Femur (tissue), 1 donor: ENCODE measurements at regions not wholly inside any gene's neighbourhood (a gene's known extent, or its start where the extent isn't known, plus 50 kb on each side); places are given as distances from the start of the nearest gene placed in this dataset.
"Not testable (repeated sequence)": the region's sequence is repeated elsewhere in the genome, so short reads cannot be mapped to it uniquely, and the experiment has no call there.

ENCODE experiments used
- DNase-seq: peaks from one replicate; pipeline ENCODE4 v3.0.0-alpha.2; 2017

- no peak for DNase-seq
These were observed 239.1 kb upstream of the ARID2 start for GRCh38 chr12:45490232-45490881.

- DNase-seq, result no peak
These were observed 235.2 kb upstream of the ARID2 start for GRCh38 chr12:45494279-45494678.

- no peak for DNase-seq
These were observed 230.9 kb upstream of the ARID2 start for GRCh38 chr12:45498645-45499044.

GRCh38 chr12:45502481-45503128 is 226.9 kb upstream of the ARID2 start:
- DNase-seq, result no peak

GRCh38 chr12:45503899-45504298 is 225.6 kb upstream of the ARID2 start:
- DNase-seq, result no peak

GRCh38 chr12:45504316-45505010 is 225.0 kb upstream of the ARID2 start:
- DNase-seq, result no peak

GRCh38 chr12:45509187-45509586 is 220.3 kb upstream of the ARID2 start:
- DNase-seq, result no peak

- DNase-seq, result no peak
These were observed 219.9 kb upstream of the ARID2 start for GRCh38 chr12:45509621-45510020.

- no peak for DNase-seq
These were observed 212.1 kb upstream of the ARID2 start for GRCh38 chr12:45517381-45517780.

GRCh38 chr12:45518291-45519235 is 210.9 kb upstream of the ARID2 start:
- no peak for DNase-seq

- no peak for DNase-seq
These were observed 207.3 kb upstream of the ARID2 start for GRCh38 chr12:45522227-45522626.

- not testable (repeated sequence) for DNase-seq
These were observed 202.7 kb upstream of the ARID2 start for GRCh38 chr12:45526823-45527222.

GRCh38 chr12:45532113-45532512 is 197.4 kb upstream of the ARID2 start:
- DNase-seq, result no peak

GRCh38 chr12:45535610-45536180 is 193.8 kb upstream of the ARID2 start:
- no peak for DNase-seq

- no peak for DNase-seq
These were observed 193.2 kb upstream of the ARID2 start for GRCh38 chr12:45536284-45536683.

GRCh38 chr12:45540661-45541341 is 188.7 kb upstream of the ARID2 start:
- no peak for DNase-seq

- DNase-seq, result peak; percentile 50
These were observed 185.6 kb upstream of the ARID2 start for GRCh38 chr12:45543887-45544286.

- DNase-seq, result no peak
These were observed 183.0 kb upstream of the ARID2 start for GRCh38 chr12:45546545-45546944.

- no peak for DNase-seq
These were observed 182.4 kb upstream of the ARID2 start for GRCh38 chr12:45547132-45547531.

- no peak for DNase-seq
These were observed 181.7 kb upstream of the ARID2 start for GRCh38 chr12:45547822-45548221.

- DNase-seq, result no peak
These were observed 181.1 kb upstream of the ARID2 start for GRCh38 chr12:45548426-45548825.

- no peak for DNase-seq
These were observed 180.1 kb upstream of the ARID2 start for GRCh38 chr12:45549337-45549902.
